DOHH2 (cell line): ENCODE measurements at regions not wholly inside any gene's neighbourhood (a gene's known extent, or its start where the extent isn't known, plus 50 kb on each side); places are given as distances from the start of the nearest gene placed in this dataset.

Experiments
- EZH2phosphoT487 ChIP-seq: fragments of 200-600 bp; sonication (generic); IDR thresholded peaks from 2 replicates; pipeline ENCODE4 v1.6.1; 2017; ENCODE audit warnings: borderline replicate concordance, mild to moderate bottlenecking, antibody characterized with exemption, low read length, moderate library complexity, mixed read lengths
- TF ChIP-seq, protein P1 (sequence below): fragments of 200-600 bp; sonication (generic); IDR thresholded peaks from one replicate; pipeline ENCODE4 v1.5.1; 2014; ENCODE audit warnings: antibody characterized with exemption, mild to moderate bottlenecking, low read depth, low read length; ENCODE audit not compliant: poor library complexity, severe bottlenecking

DNA sequence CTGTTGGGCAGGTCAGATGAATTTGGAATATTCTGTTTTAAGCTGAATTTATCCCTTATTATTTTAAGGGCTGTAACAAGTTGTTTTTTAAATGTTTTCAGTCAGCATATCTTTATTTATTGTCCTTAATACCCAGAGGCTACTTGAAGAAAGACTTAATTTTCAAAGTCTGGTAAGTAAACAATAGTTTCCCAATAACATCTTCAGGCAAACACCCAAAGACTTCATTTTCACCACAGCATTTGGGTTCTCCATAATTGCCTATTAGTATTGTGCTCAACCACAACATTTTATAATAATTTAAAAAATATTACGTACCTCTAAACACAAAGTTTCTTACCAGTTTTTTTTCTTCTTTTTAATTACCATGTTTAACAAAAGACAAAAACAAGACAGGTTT is 60.0 kb upstream of the MKLN1 start:
- TF ChIP-seq, protein P1, sequence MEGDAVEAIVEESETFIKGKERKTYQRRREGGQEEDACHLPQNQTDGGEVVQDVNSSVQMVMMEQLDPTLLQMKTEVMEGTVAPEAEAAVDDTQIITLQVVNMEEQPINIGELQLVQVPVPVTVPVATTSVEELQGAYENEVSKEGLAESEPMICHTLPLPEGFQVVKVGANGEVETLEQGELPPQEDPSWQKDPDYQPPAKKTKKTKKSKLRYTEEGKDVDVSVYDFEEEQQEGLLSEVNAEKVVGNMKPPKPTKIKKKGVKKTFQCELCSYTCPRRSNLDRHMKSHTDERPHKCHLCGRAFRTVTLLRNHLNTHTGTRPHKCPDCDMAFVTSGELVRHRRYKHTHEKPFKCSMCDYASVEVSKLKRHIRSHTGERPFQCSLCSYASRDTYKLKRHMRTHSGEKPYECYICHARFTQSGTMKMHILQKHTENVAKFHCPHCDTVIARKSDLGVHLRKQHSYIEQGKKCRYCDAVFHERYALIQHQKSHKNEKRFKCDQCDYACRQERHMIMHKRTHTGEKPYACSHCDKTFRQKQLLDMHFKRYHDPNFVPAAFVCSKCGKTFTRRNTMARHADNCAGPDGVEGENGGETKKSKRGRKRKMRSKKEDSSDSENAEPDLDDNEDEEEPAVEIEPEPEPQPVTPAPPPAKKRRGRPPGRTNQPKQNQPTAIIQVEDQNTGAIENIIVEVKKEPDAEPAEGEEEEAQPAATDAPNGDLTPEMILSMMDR: no peak
- no peak for TF ChIP-seq EZH2phosphoT487
